ENCODE measurements at regions not wholly inside any gene's neighbourhood (a gene's known extent, or its start where the extent isn't known, plus 50 kb on each side); places are given as distances from the start of the nearest gene placed in this dataset.

- no peaks in the 10 kb centered on the region for H3K36me3 ChIP-seq (ENCODE audit: control insufficient read depth in 4 of 4, insufficient read depth in 4 of 4, low read length in 3 of 4)
- peaks cover 0 to 49% (median 16%) of the 10 kb centered on the region in 4 experiments for H3K4me1 ChIP-seq (ENCODE audit: control extremely low read depth in 1 of 4, control insufficient read depth in 4 of 4, insufficient read depth in 4 of 4, low read length in 3 of 4)
- no peak for DNase-seq
- ChIA-PET CTCF (interaction anchor here (0.8 to 1.9 kb wide), 2 partner anchors 13 kb away, joined by 3 to 5 read pairs; no protein-coding TSS in a partner anchor), POLR2A (no interaction called here)
- 92% methylated on average over 15 of the region's 15 CpGs for WGBS (ENCODE audit: insufficient coverage)
- H3K27ac ChIP-seq (ENCODE audit: insufficient read depth in 1 of 2, low read depth in 1 of 2, low read length in 2 of 2, poor library complexity in 1 of 2, severe bottlenecking in 2 of 2): no peak overlapping the region
- H3K4me3 ChIP-seq (ENCODE audit: control insufficient read depth in 1 of 7, extremely low read depth in 1 of 7, insufficient read depth in 4 of 7, low read depth in 2 of 7, low read length in 6 of 7): no peak overlapping the region
- no peaks in the 10 kb centered on the region for H3K9me3 ChIP-seq (ENCODE audit: control extremely low read depth in 1 of 5, control insufficient read depth in 4 of 5, insufficient read depth in 2 of 5, low read depth in 1 of 5, low read length in 4 of 5)
- H3K27me3 ChIP-seq (replicated peaks in 2 of 5; ENCODE audit: control insufficient read depth in 4 of 5, insufficient read depth in 5 of 5, low read length in 4 of 5): no peaks in the 10 kb centered on the region
Measured at GRCh38 chr17:77311371-77311981, 170.7 kb downstream of the SEC14L1 start.

GRCh38 chr17:77312061-77312701, 171.4 kb downstream of the SEC14L1 start:
- H3K27ac ChIP-seq (ENCODE audit: insufficient read depth in 1 of 2, low read depth in 1 of 2, low read length in 2 of 2, poor library complexity in 1 of 2, severe bottlenecking in 2 of 2): no peak overlapping the region
- no peaks in the 10 kb centered on the region for H3K27me3 ChIP-seq (replicated peaks in 2 of 5; ENCODE audit: control insufficient read depth in 4 of 5, insufficient read depth in 5 of 5, low read length in 4 of 5)
- H3K4me1 ChIP-seq (ENCODE audit: control extremely low read depth in 1 of 4, control insufficient read depth in 4 of 4, insufficient read depth in 4 of 4, low read length in 3 of 4): peaks cover 0 to 49% (median 18%) of the 10 kb centered on the region in 4 experiments
- ChIA-PET CTCF (interaction anchor here (0.8 to 1.9 kb wide), 2 partner anchors 12 to 14 kb away, joined by 3 to 5 read pairs; no protein-coding TSS in a partner anchor), POLR2A (no interaction called here)
- H3K36me3 ChIP-seq (ENCODE audit: control insufficient read depth in 4 of 4, insufficient read depth in 4 of 4, low read length in 3 of 4): no peaks in the 10 kb centered on the region
- WGBS (ENCODE audit: insufficient coverage): 81% methylated on average over 17 of the region's 18 CpGs
- DNase-seq: no peak
- no peaks in the 10 kb centered on the region for H3K9me3 ChIP-seq (ENCODE audit: control extremely low read depth in 1 of 5, control insufficient read depth in 4 of 5, insufficient read depth in 2 of 5, low read depth in 1 of 5, low read length in 4 of 5)
- H3K4me3 ChIP-seq (ENCODE audit: control insufficient read depth in 1 of 7, extremely low read depth in 1 of 7, insufficient read depth in 4 of 7, low read depth in 2 of 7, low read length in 6 of 7): no peak overlapping the region

- WGBS (ENCODE audit: insufficient coverage): 97% methylated on average over 20 of the region's 23 CpGs
- no peaks in the 10 kb centered on the region for H3K27me3 ChIP-seq (replicated peaks in 2 of 5; ENCODE audit: control insufficient read depth in 4 of 5, insufficient read depth in 5 of 5, low read length in 4 of 5)
- H3K4me3 ChIP-seq (ENCODE audit: control insufficient read depth in 1 of 7, extremely low read depth in 1 of 7, insufficient read depth in 4 of 7, low read depth in 2 of 7, low read length in 6 of 7): no peak overlapping the region
- H3K9me3 ChIP-seq (ENCODE audit: control extremely low read depth in 1 of 5, control insufficient read depth in 4 of 5, insufficient read depth in 2 of 5, low read depth in 1 of 5, low read length in 4 of 5): no peaks in the 10 kb centered on the region
- peaks cover 0 to 47% (median 18%) of the 10 kb centered on the region in 4 experiments for H3K4me1 ChIP-seq (ENCODE audit: control extremely low read depth in 1 of 4, control insufficient read depth in 4 of 4, insufficient read depth in 4 of 4, low read length in 3 of 4)
- ChIA-PET CTCF (interaction anchor here (1.0 to 1.9 kb wide), 2 partner anchors 11 to 18 kb away, joined by 4 to 5 read pairs; no protein-coding TSS in a partner anchor), POLR2A (no interaction called here)
- H3K36me3 ChIP-seq (ENCODE audit: control insufficient read depth in 4 of 4, insufficient read depth in 4 of 4, low read length in 3 of 4): no peaks in the 10 kb centered on the region
- H3K27ac ChIP-seq (ENCODE audit: insufficient read depth in 1 of 2, low read depth in 1 of 2, low read length in 2 of 2, poor library complexity in 1 of 2, severe bottlenecking in 2 of 2): no peak overlapping the region
- DNase-seq: no peak
Measured at GRCh38 chr17:77312786-77313599, 172.2 kb downstream of the SEC14L1 start.

- Histone ChIP-seq H3K4me1 (ENCODE audit: control extremely low read depth in 1 of 4, control insufficient read depth in 4 of 4, insufficient read depth in 4 of 4, low read length in 3 of 4) (peaks cover 0 to 46% (median 18%) of the 10 kb centered on the region in 4 experiments), H3K4me3 (ENCODE audit: control insufficient read depth in 1 of 7, extremely low read depth in 1 of 7, insufficient read depth in 4 of 7, low read depth in 2 of 7, low read length in 6 of 7) (no peak overlapping the region), H3K27me3 (replicated peaks in 2 of 5; ENCODE audit: control insufficient read depth in 4 of 5, insufficient read depth in 5 of 5, low read length in 4 of 5) (no peaks in the 10 kb centered on the region), H3K36me3 (ENCODE audit: control insufficient read depth in 4 of 4, insufficient read depth in 4 of 4, low read length in 3 of 4) (no peaks in the 10 kb centered on the region), H3K27ac (ENCODE audit: insufficient read depth in 1 of 2, low read depth in 1 of 2, low read length in 2 of 2, poor library complexity in 1 of 2, severe bottlenecking in 2 of 2) (no peak overlapping the region), H3K9me3 (ENCODE audit: control extremely low read depth in 1 of 5, control insufficient read depth in 4 of 5, insufficient read depth in 2 of 5, low read depth in 1 of 5, low read length in 4 of 5) (no peaks in the 10 kb centered on the region)
- ChIA-PET POLR2A (interaction anchor here (0.6 kb wide), 1 partner anchor 273 kb away, joined by 6 read pairs; no protein-coding TSS in a partner anchor), CTCF (interaction anchor here (0.9 to 1.0 kb wide), 2 partner anchors 16 to 17 kb away, joined by 3 to 4 read pairs; no protein-coding TSS in a partner anchor)
- no peak for DNase-seq
- WGBS (ENCODE audit: insufficient coverage): 100% methylated on average over 7 of the region's 7 CpGs
Measured at GRCh38 chr17:77313831-77314230, 173.1 kb downstream of the SEC14L1 start.

GRCh38 chr17:77314601-77315000, 173.8 kb downstream of the SEC14L1 start:
- ChIA-PET POLR2A (no interaction called here), CTCF (interaction anchor here (0.9 kb wide), 1 partner anchor 16 kb away, joined by 3 read pairs; no protein-coding TSS in a partner anchor)
- H3K4me3 ChIP-seq (ENCODE audit: control insufficient read depth in 1 of 7, extremely low read depth in 1 of 7, insufficient read depth in 4 of 7, low read depth in 2 of 7, low read length in 6 of 7): no peak overlapping the region
- H3K4me1 ChIP-seq (ENCODE audit: control extremely low read depth in 1 of 4, control insufficient read depth in 4 of 4, insufficient read depth in 4 of 4, low read length in 3 of 4): peaks cover 0 to 46% (median 26%) of the 10 kb centered on the region in 4 experiments
- DNase-seq: no peak
- H3K27me3 ChIP-seq (replicated peaks in 2 of 5; ENCODE audit: control insufficient read depth in 4 of 5, insufficient read depth in 5 of 5, low read length in 4 of 5): no peaks in the 10 kb centered on the region
- H3K36me3 ChIP-seq (ENCODE audit: control insufficient read depth in 4 of 4, insufficient read depth in 4 of 4, low read length in 3 of 4): no peaks in the 10 kb centered on the region
- H3K27ac ChIP-seq (ENCODE audit: insufficient read depth in 1 of 2, low read depth in 1 of 2, low read length in 2 of 2, poor library complexity in 1 of 2, severe bottlenecking in 2 of 2): no peak overlapping the region
- no peaks in the 10 kb centered on the region for H3K9me3 ChIP-seq (ENCODE audit: control extremely low read depth in 1 of 5, control insufficient read depth in 4 of 5, insufficient read depth in 2 of 5, low read depth in 1 of 5, low read length in 4 of 5)
- 99% methylated on average over 10 of the region's 11 CpGs for WGBS (ENCODE audit: insufficient coverage)

- POLR2A ChIA-PET: no interaction called here
- DNase-seq: no peak
- no peak overlapping the region for H3K4me3 ChIP-seq (ENCODE audit: control insufficient read depth in 1 of 7, extremely low read depth in 1 of 7, insufficient read depth in 4 of 7, low read depth in 2 of 7, low read length in 6 of 7)
- CTCF ChIA-PET: no interaction called here
- H3K27me3 ChIP-seq (replicated peaks in 2 of 5; ENCODE audit: control insufficient read depth in 4 of 5, insufficient read depth in 5 of 5, low read length in 4 of 5): no peaks in the 10 kb centered on the region
- H3K9me3 ChIP-seq (ENCODE audit: control extremely low read depth in 1 of 5, control insufficient read depth in 4 of 5, insufficient read depth in 2 of 5, low read depth in 1 of 5, low read length in 4 of 5): no peaks in the 10 kb centered on the region
- WGBS (ENCODE audit: insufficient coverage): 100% methylated on average over 4 of the region's 8 CpGs
- H3K36me3 ChIP-seq (ENCODE audit: control insufficient read depth in 4 of 4, insufficient read depth in 4 of 4, low read length in 3 of 4): no peaks in the 10 kb centered on the region
- peaks cover 0 to 50% (median 30%) of the 10 kb centered on the region in 4 experiments for H3K4me1 ChIP-seq (ENCODE audit: control extremely low read depth in 1 of 4, control insufficient read depth in 4 of 4, insufficient read depth in 4 of 4, low read length in 3 of 4)
- no peak overlapping the region for H3K27ac ChIP-seq (ENCODE audit: insufficient read depth in 1 of 2, low read depth in 1 of 2, low read length in 2 of 2, poor library complexity in 1 of 2, severe bottlenecking in 2 of 2)
Measured at GRCh38 chr17:77315010-77315409, 174.2 kb downstream of the SEC14L1 start.
